Activated naive CD8-positive, alpha-beta T cell treated with anti-CD3 and anti-CD28 coated beads, Interleukin-2, amount 10 ng/mL, durations not matched to agents 7 days and 5 days (primary cell): ENCODE measurements at regions not wholly inside any gene's neighbourhood (a gene's known extent, or its start where the extent isn't known, plus 50 kb on each side); places are given as distances from the start of the nearest gene placed in this dataset.

Experiments
- ATAC-seq: fragments of 150-1000 bp; cut with Tn5 transposase; one replicate; pipeline ENCODE4 v1.10.0; 2021; ENCODE audit warnings: low read depth, moderate library complexity
- POLR2A ChIA-PET: fragments of 350-600 bp; sonication (Branson Sonifier 250); formaldehyde crosslinking; loops from one replicate; lab custom pipeline; 2021; ENCODE audit warnings: antibody characterized with exemption; lab: Charles Lee
- DNase-seq: peaks from one replicate; pipeline ENCODE4 v3.0.0; 2021
- H3K27ac Mint-ChIP-seq: one replicate; pipeline ENCODE4 v1.8.0; 2022; ENCODE audit warnings: mild to moderate bottlenecking, mixed read lengths
- H3K27me3 Mint-ChIP-seq: one replicate; pipeline ENCODE4 v1.8.0; 2022; ENCODE audit warnings: mild to moderate bottlenecking, moderate library complexity, mixed read lengths
- H3K36me3 Mint-ChIP-seq: one replicate; pipeline ENCODE4 v1.8.0; 2021; ENCODE audit warnings: mild to moderate bottlenecking, mixed read lengths
- H3K4me1 Mint-ChIP-seq: one replicate; pipeline ENCODE4 v1.8.0; 2021; ENCODE audit warnings: mixed read lengths
- H3K4me3 Mint-ChIP-seq: one replicate; pipeline ENCODE4 v1.8.0; 2022; ENCODE audit warnings: mild to moderate bottlenecking, moderate library complexity, mixed read lengths
- H3K9me3 Mint-ChIP-seq: one replicate; pipeline ENCODE4 v1.8.0; 2021; ENCODE audit warnings: mixed read lengths

- H3K4me1 Mint-ChIP-seq: peaks cover 3% of the 10 kb centered on the region
- no peak for DNase-seq
These were observed 170.4 kb downstream of the KCNE4 start for GRCh38 chr2:223222397-223222796.

GRCh38 chr2:223223156-223223555 lies 171.2 kb downstream of the KCNE4 start:
- Mint-ChIP-seq H3K27me3 (no peaks in the 10 kb centered on the region), H3K4me3 (no peak overlapping the region), H3K4me1 (peaks cover 3% of the 10 kb centered on the region), H3K9me3 (peaks cover 3% of the 10 kb centered on the region), H3K27ac (no peak overlapping the region), H3K36me3 (no peaks in the 10 kb centered on the region)
- ATAC-seq (no peak), DNase-seq (no peak)
- POLR2A ChIA-PET: no interaction called here

More at GRCh38 chr2:223222397-223222796, 170.4 kb downstream of the KCNE4 start:
- ATAC-seq: no peak
- H3K27me3 Mint-ChIP-seq: no peaks in the 10 kb centered on the region
- H3K9me3 Mint-ChIP-seq: peaks cover 3% of the 10 kb centered on the region
- POLR2A ChIA-PET: no interaction called here
- no peak overlapping the region for H3K4me3 Mint-ChIP-seq
- H3K36me3 Mint-ChIP-seq: no peaks in the 10 kb centered on the region
- no peak overlapping the region for H3K27ac Mint-ChIP-seq

GRCh38 chr2:223225266-223225665 lies 173.3 kb downstream of the KCNE4 start:
- Mint-ChIP-seq H3K27me3 (no peaks in the 10 kb centered on the region), H3K9me3 (peaks cover 3% of the 10 kb centered on the region), H3K4me3 (no peak overlapping the region), H3K4me1 (peaks cover 3% of the 10 kb centered on the region), H3K27ac (no peak overlapping the region), H3K36me3 (no peaks in the 10 kb centered on the region)
- DNase-seq (no peak), ATAC-seq (no peak)
- POLR2A ChIA-PET: no interaction called here

- H3K9me3 Mint-ChIP-seq: peaks cover 3% of the 10 kb centered on the region
- no peak overlapping the region for H3K27ac Mint-ChIP-seq
- POLR2A ChIA-PET: no interaction called here
- ATAC-seq (no peak), DNase-seq (no peak)
- peaks cover 3% of the 10 kb centered on the region for H3K4me1 Mint-ChIP-seq
- H3K4me3 Mint-ChIP-seq: no peak overlapping the region
- no peaks in the 10 kb centered on the region for H3K27me3 Mint-ChIP-seq
- no peaks in the 10 kb centered on the region for H3K36me3 Mint-ChIP-seq
These were observed 174.3 kb downstream of the KCNE4 start for GRCh38 chr2:223226264-223226663.

GRCh38 chr2:223227338-223227737 lies 175.3 kb downstream of the KCNE4 start:
- no peak overlapping the region for H3K27ac Mint-ChIP-seq
- DNase-seq (no peak), ATAC-seq (no peak)
- peaks cover 3% of the 10 kb centered on the region for H3K4me1 Mint-ChIP-seq
- no peaks in the 10 kb centered on the region for H3K36me3 Mint-ChIP-seq
- H3K27me3 Mint-ChIP-seq: no peaks in the 10 kb centered on the region
- peaks cover 3% of the 10 kb centered on the region for H3K9me3 Mint-ChIP-seq
- POLR2A ChIA-PET: no interaction called here
- H3K4me3 Mint-ChIP-seq: no peak overlapping the region

- ATAC-seq: no peak
- no peak overlapping the region for H3K4me3 Mint-ChIP-seq
- POLR2A ChIA-PET: no interaction called here
- no peaks in the 10 kb centered on the region for H3K27me3 Mint-ChIP-seq
- H3K4me1 Mint-ChIP-seq: peaks cover 3% of the 10 kb centered on the region
- H3K36me3 Mint-ChIP-seq: no peaks in the 10 kb centered on the region
- no peak for DNase-seq
- H3K9me3 Mint-ChIP-seq: peaks cover 3% of the 10 kb centered on the region
- no peak overlapping the region for H3K27ac Mint-ChIP-seq
These were observed 176.9 kb downstream of the KCNE4 start for GRCh38 chr2:223228871-223229270.

- DNase-seq (no peak), ATAC-seq (no peak)
- Mint-ChIP-seq H3K36me3 (no peaks in the 10 kb centered on the region), H3K4me3 (no peak overlapping the region), H3K4me1 (peaks cover 3% of the 10 kb centered on the region), H3K27ac (no peak overlapping the region), H3K27me3 (no peaks in the 10 kb centered on the region), H3K9me3 (peaks cover 3% of the 10 kb centered on the region)
- POLR2A ChIA-PET: no interaction called here
These were observed 178.4 kb downstream of the KCNE4 start for GRCh38 chr2:223230352-223230751.

- Mint-ChIP-seq H3K27me3 (no peaks in the 10 kb centered on the region), H3K4me1 (no peaks in the 10 kb centered on the region), H3K36me3 (no peaks in the 10 kb centered on the region), H3K9me3 (no peaks in the 10 kb centered on the region), H3K27ac (no peak overlapping the region), H3K4me3 (no peak overlapping the region)
- POLR2A ChIA-PET: no interaction called here
- no peak for ATAC-seq
- DNase-seq: no peak
These were observed 180.3 kb downstream of the KCNE4 start for GRCh38 chr2:223232285-223232684.

- H3K27ac Mint-ChIP-seq: no peak overlapping the region
- no peaks in the 10 kb centered on the region for H3K36me3 Mint-ChIP-seq
- POLR2A ChIA-PET: no interaction called here
These were observed 180.9 kb downstream of the KCNE4 start for GRCh38 chr2:223232896-223233295.

GRCh38 chr2:223235986-223236385 lies 184.0 kb downstream of the KCNE4 start:
- no peak for ATAC-seq

More at GRCh38 chr2:223232896-223233295, 180.9 kb downstream of the KCNE4 start:
- Mint-ChIP-seq H3K4me3 (no peak overlapping the region), H3K27me3 (no peaks in the 10 kb centered on the region), H3K4me1 (no peaks in the 10 kb centered on the region), H3K9me3 (no peaks in the 10 kb centered on the region)
- no peak for ATAC-seq
- DNase-seq: no peak

GRCh38 chr2:223238301-223238700 lies 186.3 kb downstream of the KCNE4 start:
- POLR2A ChIA-PET: no interaction called here
- H3K4me1 Mint-ChIP-seq: no peaks in the 10 kb centered on the region
- no peak overlapping the region for H3K4me3 Mint-ChIP-seq
- ATAC-seq (no peak), DNase-seq (no peak)
- H3K27ac Mint-ChIP-seq: no peak overlapping the region
- H3K36me3 Mint-ChIP-seq: no peaks in the 10 kb centered on the region
- no peaks in the 10 kb centered on the region for H3K27me3 Mint-ChIP-seq
- no peaks in the 10 kb centered on the region for H3K9me3 Mint-ChIP-seq

More at GRCh38 chr2:223235986-223236385, 184.0 kb downstream of the KCNE4 start:
- Mint-ChIP-seq H3K4me1 (no peaks in the 10 kb centered on the region), H3K27me3 (no peaks in the 10 kb centered on the region), H3K9me3 (no peaks in the 10 kb centered on the region), H3K36me3 (no peaks in the 10 kb centered on the region), H3K27ac (no peak overlapping the region), H3K4me3 (no peak overlapping the region)
- POLR2A ChIA-PET: no interaction called here
- DNase-seq: no peak

- H3K27ac Mint-ChIP-seq: no peak overlapping the region
- H3K4me3 Mint-ChIP-seq: no peak overlapping the region
- H3K9me3 Mint-ChIP-seq: no peaks in the 10 kb centered on the region
- DNase-seq: no peak
- H3K27me3 Mint-ChIP-seq: no peaks in the 10 kb centered on the region
- POLR2A ChIA-PET: no interaction called here
- no peaks in the 10 kb centered on the region for H3K4me1 Mint-ChIP-seq
- ATAC-seq: no peak
- no peaks in the 10 kb centered on the region for H3K36me3 Mint-ChIP-seq
These were observed 191.2 kb downstream of the KCNE4 start for GRCh38 chr2:223243233-223243632.

- no peak for ATAC-seq
- H3K27ac Mint-ChIP-seq: no peak overlapping the region
- no peaks in the 10 kb centered on the region for H3K9me3 Mint-ChIP-seq
- no peaks in the 10 kb centered on the region for H3K36me3 Mint-ChIP-seq
- no peaks in the 10 kb centered on the region for H3K4me1 Mint-ChIP-seq
- no peak for DNase-seq
- no peaks in the 10 kb centered on the region for H3K27me3 Mint-ChIP-seq
- POLR2A ChIA-PET: no interaction called here
- no peak overlapping the region for H3K4me3 Mint-ChIP-seq
These were observed 195.1 kb downstream of the KCNE4 start for GRCh38 chr2:223247136-223247535.

- no peaks in the 10 kb centered on the region for H3K4me1 Mint-ChIP-seq
- no peak overlapping the region for H3K4me3 Mint-ChIP-seq
- H3K36me3 Mint-ChIP-seq: no peaks in the 10 kb centered on the region
- no peaks in the 10 kb centered on the region for H3K27me3 Mint-ChIP-seq
- POLR2A ChIA-PET: no interaction called here
- no peak for ATAC-seq
- DNase-seq: no peak
- no peak overlapping the region for H3K27ac Mint-ChIP-seq
- H3K9me3 Mint-ChIP-seq: no peaks in the 10 kb centered on the region
These were observed 199.8 kb downstream of the KCNE4 start for GRCh38 chr2:223251656-223252229.

- no peaks in the 10 kb centered on the region for H3K4me1 Mint-ChIP-seq
- DNase-seq (no peak), ATAC-seq (no peak)
- no peaks in the 10 kb centered on the region for H3K36me3 Mint-ChIP-seq
- H3K27me3 Mint-ChIP-seq: no peaks in the 10 kb centered on the region
- no peak overlapping the region for H3K4me3 Mint-ChIP-seq
- H3K9me3 Mint-ChIP-seq: no peaks in the 10 kb centered on the region
- POLR2A ChIA-PET: no interaction called here
- H3K27ac Mint-ChIP-seq: no peak overlapping the region
These were observed 208.7 kb downstream of the KCNE4 start for GRCh38 chr2:223260681-223261080.
